ENCODE measurements at regions not wholly inside any gene's neighbourhood (a gene's known extent, or its start where the extent isn't known, plus 50 kb on each side); places are given as distances from the start of the nearest gene placed in this dataset.

- TF ChIP-seq, protein P1, sequence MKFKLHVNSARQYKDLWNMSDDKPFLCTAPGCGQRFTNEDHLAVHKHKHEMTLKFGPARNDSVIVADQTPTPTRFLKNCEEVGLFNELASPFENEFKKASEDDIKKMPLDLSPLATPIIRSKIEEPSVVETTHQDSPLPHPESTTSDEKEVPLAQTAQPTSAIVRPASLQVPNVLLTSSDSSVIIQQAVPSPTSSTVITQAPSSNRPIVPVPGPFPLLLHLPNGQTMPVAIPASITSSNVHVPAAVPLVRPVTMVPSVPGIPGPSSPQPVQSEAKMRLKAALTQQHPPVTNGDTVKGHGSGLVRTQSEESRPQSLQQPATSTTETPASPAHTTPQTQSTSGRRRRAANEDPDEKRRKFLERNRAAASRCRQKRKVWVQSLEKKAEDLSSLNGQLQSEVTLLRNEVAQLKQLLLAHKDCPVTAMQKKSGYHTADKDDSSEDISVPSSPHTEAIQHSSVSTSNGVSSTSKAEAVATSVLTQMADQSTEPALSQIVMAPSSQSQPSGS (IDR thresholded peaks at IDR 0.05; ENCODE audit: low read length) = no peak
These were observed 92.1 kb upstream of the IER5L start (continued) for GRCh38 chr9:129270205-129270604.
